Fibroblast of pulmonary artery (primary cell): ENCODE measurements at regions not wholly inside any gene's neighbourhood (a gene's known extent, or its start where the extent isn't known, plus 50 kb on each side); places are given as distances from the start of the nearest gene placed in this dataset.

ENCODE experiments used
- DNase-seq: peaks from one replicate; pipeline ENCODE4 v3.0.0-alpha.2; 2010; ENCODE audit warnings: low read depth
- H3K4me3 ChIP-seq: replicated peaks from 2 replicates; pipeline ENCODE4 v1.5.1; 2011; ENCODE audit warnings: low read depth, mild to moderate bottlenecking, control low read depth, low read length, moderate library complexity
- CTCF ChIP-seq: IDR thresholded peaks from 2 replicates; pipeline ENCODE4 v1.5.1; 2011; ENCODE audit warnings: mild to moderate bottlenecking, control low read depth, low read length, inconsistent platforms; ENCODE audit errors: missing control alignments

- no peak overlapping the region for H3K4me3 ChIP-seq
- DNase-seq, result no peak
- no peak for TF ChIP-seq CTCF
These were observed 390.5 kb downstream of the PLPP3 start for GRCh38 chr1:56188855-56189254.

GRCh38 chr1:56188221-56188620, 391.1 kb downstream of the PLPP3 start:
- TF ChIP-seq CTCF, result no peak
- DNase-seq, result no peak

GRCh38 chr1:56187405-56187804, 392.0 kb downstream of the PLPP3 start:
- TF ChIP-seq CTCF, result no peak
- DNase-seq, result no peak
- no peak overlapping the region for H3K4me3 ChIP-seq

More at GRCh38 chr1:56188221-56188620, 391.1 kb downstream of the PLPP3 start:
- no peak overlapping the region for H3K4me3 ChIP-seq

GRCh38 chr1:56185493-56185892, 393.9 kb downstream of the PLPP3 start:
- no peak for DNase-seq
- no peak for TF ChIP-seq CTCF
- no peak overlapping the region for H3K4me3 ChIP-seq

GRCh38 chr1:56183151-56183550, 396.2 kb downstream of the PLPP3 start:
- no peak for TF ChIP-seq CTCF
- DNase-seq, result no peak
- H3K4me3 ChIP-seq, result no peak overlapping the region

GRCh38 chr1:56180520-56181190, 398.7 kb downstream of the PLPP3 start:
- peak; percentile 30 for DNase-seq
- H3K4me3 ChIP-seq, result peak overlapping the region; percentile 6
- TF ChIP-seq CTCF, result no peak

GRCh38 chr1:56179543-56179942, 399.8 kb downstream of the PLPP3 start:
- no peak overlapping the region for H3K4me3 ChIP-seq
- no peak for DNase-seq
- TF ChIP-seq CTCF, result no peak
